Transverse colon (tissue), 4 donors: ENCODE measurements at regions not wholly inside any gene's neighbourhood (a gene's known extent, or its start where the extent isn't known, plus 50 kb on each side); places are given as distances from the start of the nearest gene placed in this dataset.

ENCODE experiments used
- EP300 ChIP-seq: sonication (generic); formaldehyde crosslinking; IDR thresholded peaks from one replicate; pipeline ENCODE4 v1.6.1; 2017; ENCODE audit warnings: antibody characterized with exemption, low read depth
- POLR2A ChIP-seq: fragments of 450-650 bp; IDR thresholded peaks from one replicate; pipeline ENCODE4 v1.6.1; 2016; ENCODE audit warnings: antibody characterized with exemption, mild to moderate bottlenecking, moderate library complexity
- POLR2AphosphoS5 ChIP-seq, 3 donors: sonication (generic); formaldehyde crosslinking; IDR thresholded peaks; one replicate each; pipeline ENCODE4 v1.6.1; 2016; ENCODE audit warnings: antibody characterized with exemption in 3 of 3
- TF ChIP-seq, protein P1 (sequence below), 5 experiments: fragments of 200-600 bp in 3 of 5; fragments of 450-650 bp in 2 of 5; sonication (generic) in 3 of 5; IDR thresholded peaks; 1 replicate in 2 of 5; 2 replicates in 3 of 5; pipeline ENCODE4 v1.5.1; 2016 to 2017; ENCODE audit warnings: antibody characterized with exemption in 5 of 5, inconsistent platforms in 3 of 5, mild to moderate bottlenecking in 2 of 5, moderate library complexity in 1 of 5

DNA sequence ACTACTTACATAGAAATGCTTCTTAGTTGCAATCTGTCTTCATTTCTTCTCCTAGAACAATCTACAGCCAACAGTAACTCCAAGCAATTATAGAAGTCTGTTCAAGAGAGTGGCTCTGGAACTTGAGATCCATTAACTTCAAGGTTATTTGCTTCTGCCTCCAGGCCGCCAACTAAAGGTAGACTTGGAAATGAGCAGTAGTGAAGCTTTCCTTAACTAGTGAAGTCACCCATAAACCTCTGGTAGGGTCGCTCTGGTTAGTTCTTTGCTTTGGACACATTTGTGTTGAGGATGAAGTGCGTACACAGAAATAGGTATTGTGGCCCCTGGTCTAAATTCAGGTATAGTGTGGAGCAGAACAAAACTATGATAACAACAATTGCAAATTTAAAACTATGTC lies 809.9 kb upstream of the RGS18 start:
- TF ChIP-seq, protein P1, sequence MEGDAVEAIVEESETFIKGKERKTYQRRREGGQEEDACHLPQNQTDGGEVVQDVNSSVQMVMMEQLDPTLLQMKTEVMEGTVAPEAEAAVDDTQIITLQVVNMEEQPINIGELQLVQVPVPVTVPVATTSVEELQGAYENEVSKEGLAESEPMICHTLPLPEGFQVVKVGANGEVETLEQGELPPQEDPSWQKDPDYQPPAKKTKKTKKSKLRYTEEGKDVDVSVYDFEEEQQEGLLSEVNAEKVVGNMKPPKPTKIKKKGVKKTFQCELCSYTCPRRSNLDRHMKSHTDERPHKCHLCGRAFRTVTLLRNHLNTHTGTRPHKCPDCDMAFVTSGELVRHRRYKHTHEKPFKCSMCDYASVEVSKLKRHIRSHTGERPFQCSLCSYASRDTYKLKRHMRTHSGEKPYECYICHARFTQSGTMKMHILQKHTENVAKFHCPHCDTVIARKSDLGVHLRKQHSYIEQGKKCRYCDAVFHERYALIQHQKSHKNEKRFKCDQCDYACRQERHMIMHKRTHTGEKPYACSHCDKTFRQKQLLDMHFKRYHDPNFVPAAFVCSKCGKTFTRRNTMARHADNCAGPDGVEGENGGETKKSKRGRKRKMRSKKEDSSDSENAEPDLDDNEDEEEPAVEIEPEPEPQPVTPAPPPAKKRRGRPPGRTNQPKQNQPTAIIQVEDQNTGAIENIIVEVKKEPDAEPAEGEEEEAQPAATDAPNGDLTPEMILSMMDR (IDR thresholded peaks at IDR 0.05): no peak
- TF ChIP-seq EP300 (no peak), POLR2AphosphoS5 (IDR thresholded peaks at IDR 0.05) (no peak), POLR2A (no peak)
